Sigmoid colon (tissue), 6 donors: ENCODE measurements at regions not wholly inside any gene's neighbourhood (a gene's known extent, or its start where the extent isn't known, plus 50 kb on each side); places are given as distances from the start of the nearest gene placed in this dataset.
"Not testable (repeated sequence)": the region's sequence is repeated elsewhere in the genome, so short reads cannot be mapped to it uniquely, and the experiment has no call there.

Experiments used
- DNase-seq: peaks from one replicate; pipeline ENCODE4 v3.0.0-alpha.2; 2019
- H3K27ac ChIP-seq, 4 donors: fragments of 200-600 bp; sonication (generic); one replicate each; pipeline ENCODE4 v1.5.1; 2016 to 2019; ENCODE audit warnings: mild to moderate bottlenecking in 1 of 4
- H3K27me3 ChIP-seq, 3 donors: fragments of 200-600 bp; sonication (generic); one replicate each; pipeline ENCODE4 v1.5.1; 2019; ENCODE audit warnings: mild to moderate bottlenecking in 1 of 3
- H3K36me3 ChIP-seq, 4 donors: fragments of 200-600 bp; sonication (generic); one replicate each; pipeline ENCODE4 v1.5.1; 2016 to 2019
- H3K4me1 ChIP-seq, 4 donors: fragments of 200-600 bp; sonication (generic); one replicate each; pipeline ENCODE4 v1.5.1; 2017 to 2019
- H3K4me3 ChIP-seq, 4 donors: fragments of 200-600 bp; sonication (generic); one replicate each; pipeline ENCODE4 v1.5.1; 2017 to 2019; ENCODE audit warnings: mild to moderate bottlenecking in 2 of 4, moderate library complexity in 1 of 4
- H3K9me3 ChIP-seq, 4 donors: fragments of 200-600 bp in 3 of 4; sonication (generic) in 3 of 4; one replicate each; pipeline versions ENCODE4 v1.5.1 to v1.6.1; 2013 to 2019
- EP300 ChIP-seq, 4 donors: sonication (generic); formaldehyde crosslinking; IDR thresholded peaks; one replicate each; pipeline ENCODE4 v1.6.1; 2017; ENCODE audit warnings: antibody characterized with exemption in 4 of 4
- POLR2A ChIP-seq, 2 donors: fragments of 450-650 bp; IDR thresholded peaks; one replicate each; pipeline ENCODE4 v1.6.1; 2016; ENCODE audit warnings: antibody characterized with exemption in 2 of 2, mild to moderate bottlenecking in 2 of 2, moderate library complexity in 2 of 2
- POLR2AphosphoS5 ChIP-seq, 4 donors: sonication (generic); formaldehyde crosslinking; IDR thresholded peaks; one replicate each; pipeline ENCODE4 v1.6.1; 2017; ENCODE audit warnings: antibody characterized with exemption in 4 of 4
- WGBS, 2 donors: extraction: QIAGEN DNeasy Blood & Tissue Kit; methylation state at CpG; one replicate each; pipeline ENCODE4 v1.1.7; 2013; 5-methylcytosine and 5-hydroxymethylcytosine counted together
- intact Hi-C: fragments of 100-400 bp; cut with DNase I; formaldehyde crosslinking; loops from one replicate; pipeline ENCODE4 v1.15.1; 2023
- TF ChIP-seq, protein P1 (sequence below), 4 experiments: fragments of 450-650 bp in 3 of 4; fragments of 200-600 bp in 1 of 4; IDR thresholded peaks; one replicate each; pipeline ENCODE4 v1.5.1; 2016 to 2019; ENCODE audit warnings: antibody characterized with exemption in 4 of 4, mild to moderate bottlenecking in 3 of 4, moderate library complexity in 2 of 4
- donor health status: healthy with polysubstance abuse.
- donor health status: healthy.

DNA sequence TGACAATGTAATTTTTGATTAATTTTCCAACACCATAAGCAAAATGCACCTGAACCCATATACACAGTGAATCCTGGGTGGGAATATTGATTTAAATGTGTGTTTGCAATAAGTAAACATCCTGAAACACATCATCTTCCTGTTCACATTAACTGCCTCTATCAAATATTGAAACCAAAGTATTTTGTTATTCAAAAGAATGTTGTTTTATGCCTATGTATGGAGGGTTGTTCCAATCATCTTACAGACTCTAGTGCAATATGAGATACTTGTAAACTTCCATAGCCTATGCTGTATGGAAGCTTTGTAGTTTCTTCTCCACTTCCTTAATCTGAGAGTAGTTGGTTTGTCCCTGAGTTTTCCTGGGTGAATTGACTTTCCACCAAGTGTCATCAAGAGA, 105.4 kb upstream of the SLC7A11 start:
- Histone ChIP-seq H3K27ac (no peak overlapping the region), H3K4me1 (no peaks in the 10 kb centered on the region), H3K4me3 (no peak overlapping the region), H3K27me3 (no peaks in the 10 kb centered on the region), H3K36me3 (no peaks in the 10 kb centered on the region), H3K9me3 (no peaks in the 10 kb centered on the region)
- TF ChIP-seq EP300 (IDR thresholded peaks at IDR 0.05), result no peak
- no peak for TF ChIP-seq POLR2AphosphoS5 (IDR thresholded peaks at IDR 0.05)
- TF ChIP-seq, protein P1, sequence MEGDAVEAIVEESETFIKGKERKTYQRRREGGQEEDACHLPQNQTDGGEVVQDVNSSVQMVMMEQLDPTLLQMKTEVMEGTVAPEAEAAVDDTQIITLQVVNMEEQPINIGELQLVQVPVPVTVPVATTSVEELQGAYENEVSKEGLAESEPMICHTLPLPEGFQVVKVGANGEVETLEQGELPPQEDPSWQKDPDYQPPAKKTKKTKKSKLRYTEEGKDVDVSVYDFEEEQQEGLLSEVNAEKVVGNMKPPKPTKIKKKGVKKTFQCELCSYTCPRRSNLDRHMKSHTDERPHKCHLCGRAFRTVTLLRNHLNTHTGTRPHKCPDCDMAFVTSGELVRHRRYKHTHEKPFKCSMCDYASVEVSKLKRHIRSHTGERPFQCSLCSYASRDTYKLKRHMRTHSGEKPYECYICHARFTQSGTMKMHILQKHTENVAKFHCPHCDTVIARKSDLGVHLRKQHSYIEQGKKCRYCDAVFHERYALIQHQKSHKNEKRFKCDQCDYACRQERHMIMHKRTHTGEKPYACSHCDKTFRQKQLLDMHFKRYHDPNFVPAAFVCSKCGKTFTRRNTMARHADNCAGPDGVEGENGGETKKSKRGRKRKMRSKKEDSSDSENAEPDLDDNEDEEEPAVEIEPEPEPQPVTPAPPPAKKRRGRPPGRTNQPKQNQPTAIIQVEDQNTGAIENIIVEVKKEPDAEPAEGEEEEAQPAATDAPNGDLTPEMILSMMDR (IDR thresholded peaks at IDR 0.05), result no peak
- no peak for TF ChIP-seq POLR2A (IDR thresholded peaks at IDR 0.05)
- intact Hi-C loops, result no loop called here
- DNase-seq, result no peak

DNA sequence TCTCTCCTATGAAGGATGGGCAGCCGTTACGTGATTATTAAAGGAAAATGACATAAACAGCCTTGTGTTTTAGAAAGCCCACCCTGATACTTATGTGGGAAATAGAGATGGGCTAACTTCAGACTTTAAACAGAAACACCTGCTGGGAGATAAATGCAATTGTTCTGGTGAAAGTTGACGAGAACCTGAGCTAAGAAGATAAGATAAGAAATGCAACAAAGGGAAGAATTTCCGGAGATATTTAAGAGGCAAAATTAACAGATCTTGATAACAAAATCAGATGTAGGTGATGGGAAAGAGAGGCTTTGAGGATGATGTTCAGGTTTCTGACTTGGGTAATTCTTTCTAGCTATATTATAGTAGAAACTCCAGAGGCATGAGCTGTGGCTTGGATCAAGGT, 102.7 kb upstream of the SLC7A11 start:
- no peak for DNase-seq
- no peak for TF ChIP-seq POLR2A (IDR thresholded peaks at IDR 0.05)
- TF ChIP-seq EP300 (IDR thresholded peaks at IDR 0.05), result no peak
- intact Hi-C loops, result no loop called here
- H3K9me3 ChIP-seq, result no peaks in the 10 kb centered on the region
- 57 to 85% methylated on average over 4 of the region's 4 CpGs for WGBS, 2 donors
- no peak overlapping the region for H3K27ac ChIP-seq
- no peaks in the 10 kb centered on the region for H3K27me3 ChIP-seq
- no peaks in the 10 kb centered on the region for H3K36me3 ChIP-seq
- no peak overlapping the region for H3K4me3 ChIP-seq
- H3K4me1 ChIP-seq, result no peaks in the 10 kb centered on the region

DNA sequence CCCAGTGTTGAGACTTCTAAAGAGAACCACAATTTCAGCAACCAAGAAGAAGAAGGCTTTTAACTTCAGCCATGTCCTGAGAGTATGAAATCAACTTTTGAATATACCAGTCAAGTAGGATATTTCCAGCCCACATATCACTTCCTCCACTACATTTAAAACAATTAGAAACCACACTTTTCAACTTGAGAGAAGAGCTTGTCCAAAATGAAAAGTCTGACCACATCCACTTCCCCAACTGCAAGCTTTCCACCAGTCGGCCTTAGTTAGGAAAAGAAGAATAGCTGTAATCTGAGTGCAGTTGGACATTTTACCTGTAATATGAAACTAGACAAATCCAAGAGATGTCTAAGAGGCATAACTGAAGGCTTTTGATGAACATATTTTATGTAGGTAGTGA, 101.9 kb upstream of the SLC7A11 start:
- Histone ChIP-seq H3K9me3 (no peaks in the 10 kb centered on the region), H3K4me3 (no peak overlapping the region), H3K4me1 (no peaks in the 10 kb centered on the region), H3K27me3 (no peaks in the 10 kb centered on the region), H3K36me3 (no peaks in the 10 kb centered on the region), H3K27ac (no peak overlapping the region)
- no peak for TF ChIP-seq POLR2AphosphoS5 (IDR thresholded peaks at IDR 0.05)
- TF ChIP-seq, protein P1 (IDR thresholded peaks at IDR 0.05), result no peak
- TF ChIP-seq POLR2A (IDR thresholded peaks at IDR 0.05), result no peak
- no peak for TF ChIP-seq EP300 (IDR thresholded peaks at IDR 0.05)
- intact Hi-C loops, result no loop called here
- DNase-seq, result no peak
- WGBS, 2 donors, result 59 to 86% methylated on average over 1 of the region's 1 CpG

DNA sequence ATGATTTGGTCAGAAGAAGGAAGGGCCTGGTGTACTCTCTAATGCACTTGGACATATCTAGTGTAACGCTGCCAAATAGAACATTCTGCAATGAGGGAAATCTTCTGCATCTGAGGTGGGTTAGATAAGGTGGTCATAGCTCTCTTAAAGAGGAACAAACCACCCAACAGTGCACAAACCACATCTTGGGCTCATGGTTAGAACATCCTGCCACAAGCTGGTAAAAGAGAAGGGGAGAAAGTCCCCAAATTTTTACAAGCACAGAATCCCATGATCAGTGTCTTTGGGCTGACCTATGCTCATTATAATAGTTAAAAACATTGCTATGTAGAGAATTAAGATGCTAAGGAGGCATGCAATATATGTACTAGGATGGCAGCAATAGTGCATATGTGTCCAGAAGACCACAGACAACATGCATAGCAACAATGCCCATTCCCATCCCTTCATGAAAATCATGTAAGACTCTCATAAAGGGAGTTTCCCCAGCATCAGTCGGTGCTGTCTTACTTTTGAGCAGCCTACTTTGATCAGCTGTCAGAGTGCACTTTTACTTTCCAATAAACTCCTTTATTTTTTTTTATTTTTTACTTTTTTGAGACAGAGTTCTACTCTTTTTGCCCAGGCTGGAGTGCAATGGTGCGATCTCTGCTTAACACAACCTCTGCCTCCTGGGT, 99.7 kb upstream of the SLC7A11 start:
- no peak overlapping the region for H3K4me3 ChIP-seq
- intact Hi-C loops, result no loop called here
- 67 to 88% methylated on average over 3 of the region's 3 CpGs for WGBS, 2 donors
- TF ChIP-seq POLR2A (IDR thresholded peaks at IDR 0.05), result no peak
- TF ChIP-seq, protein P1 (IDR thresholded peaks at IDR 0.05), result no peak
- TF ChIP-seq EP300 (IDR thresholded peaks at IDR 0.05), result no peak
- no peak for TF ChIP-seq POLR2AphosphoS5 (IDR thresholded peaks at IDR 0.05)
- no peaks in the 10 kb centered on the region for H3K27me3 ChIP-seq
- no peak for DNase-seq
- H3K4me1 ChIP-seq, result no peaks in the 10 kb centered on the region
- H3K9me3 ChIP-seq, result no peaks in the 10 kb centered on the region
- no peaks in the 10 kb centered on the region for H3K36me3 ChIP-seq
- no peak overlapping the region for H3K27ac ChIP-seq

DNA sequence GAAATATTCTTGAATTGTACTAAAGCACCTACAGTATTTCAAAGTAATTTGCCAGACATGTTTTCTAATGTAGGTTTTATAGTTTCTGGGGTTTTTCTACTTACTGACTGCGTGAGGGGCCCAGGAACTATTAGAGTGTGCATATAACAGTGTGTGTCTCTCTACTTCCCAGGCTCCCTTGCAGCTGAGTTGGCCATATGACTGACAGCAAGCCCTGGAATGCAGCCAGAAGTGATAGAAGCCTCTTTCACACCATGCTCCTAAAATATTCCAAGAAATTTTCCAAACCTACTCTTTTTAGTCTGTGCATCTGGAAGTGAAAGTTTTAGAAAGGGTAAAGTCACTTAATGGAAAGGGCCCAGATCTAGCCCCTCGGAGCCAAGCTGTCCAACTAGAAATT, 96.7 kb upstream of the SLC7A11 start:
- TF ChIP-seq POLR2AphosphoS5 (IDR thresholded peaks at IDR 0.05), result no peak
- no peak for TF ChIP-seq EP300 (IDR thresholded peaks at IDR 0.05)
- no peak for TF ChIP-seq POLR2A (IDR thresholded peaks at IDR 0.05)
- H3K36me3 ChIP-seq, result no peaks in the 10 kb centered on the region
- no peaks in the 10 kb centered on the region for H3K4me1 ChIP-seq
- H3K9me3 ChIP-seq, result no peaks in the 10 kb centered on the region
- no peak overlapping the region for H3K27ac ChIP-seq
- DNase-seq, result no peak
- no peak overlapping the region for H3K4me3 ChIP-seq
- no peaks in the 10 kb centered on the region for H3K27me3 ChIP-seq
- 64 to 94% methylated on average over 2 of the region's 2 CpGs for WGBS, 2 donors
- intact Hi-C loops, result no loop called here

DNA sequence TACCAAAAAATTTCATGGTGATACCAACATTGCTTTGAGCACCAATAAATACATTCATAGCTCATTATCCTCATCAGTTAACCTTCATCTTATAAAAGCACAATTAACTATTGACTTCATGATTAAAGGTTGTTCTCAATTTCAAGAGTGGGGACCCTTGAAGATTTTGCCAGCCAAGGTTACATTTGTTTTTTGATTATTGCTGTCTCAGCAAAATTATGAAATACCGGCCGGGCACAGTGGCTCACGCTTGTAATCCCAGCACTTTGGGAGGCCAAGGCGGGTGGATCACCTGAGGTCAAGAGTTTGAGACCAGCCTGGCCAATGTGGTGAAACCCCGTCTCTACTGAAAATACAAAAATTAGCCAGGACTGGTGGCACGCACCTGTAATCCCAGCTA, 96.1 kb upstream of the SLC7A11 start:
- H3K27ac ChIP-seq, H3K27me3 ChIP-seq, H3K36me3 ChIP-seq, DNase-seq, H3K4me3 ChIP-seq, H3K4me1 ChIP-seq, H3K9me3 ChIP-seq, intact Hi-C loops: not testable (repeated sequence)
- WGBS, 2 donors, result 90 to 98% methylated on average over 6 of the region's 6 CpGs
